ENCODE measurements at regions not wholly inside any gene's neighbourhood (a gene's known extent, or its start where the extent isn't known, plus 50 kb on each side); places are given as distances from the start of the nearest gene placed in this dataset.

GRCh38 chr7:67913604-67914003 is 917.0 kb downstream of the TYW1 start:
- TF ChIP-seq CTCF (IDR thresholded peaks at IDR 0.05) (no peak), POLR2A (IDR thresholded peaks at IDR 0.05) (no peak)
